ENCODE measurements at regions not wholly inside any gene's neighbourhood (a gene's known extent, or its start where the extent isn't known, plus 50 kb on each side); places are given as distances from the start of the nearest gene placed in this dataset.

DNA sequence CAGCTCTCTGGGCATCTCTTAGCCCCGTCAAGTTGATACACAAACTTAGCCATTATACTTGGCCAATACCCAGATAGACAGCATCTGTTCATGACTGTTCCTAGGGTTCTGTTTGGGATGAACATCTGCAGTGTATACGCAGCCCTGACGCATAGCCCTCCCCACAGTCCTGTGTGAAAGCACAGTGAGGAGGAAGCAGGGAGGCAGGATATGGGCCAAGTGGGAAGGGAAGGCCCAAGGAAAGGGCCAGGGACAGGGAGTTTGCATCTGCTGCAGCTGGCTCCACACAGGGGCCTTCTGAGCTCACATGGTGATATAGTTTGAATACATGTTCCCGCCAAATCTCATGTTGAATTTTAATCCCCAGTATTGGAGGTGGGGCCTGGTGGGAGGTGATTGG lies 80.2 kb downstream of the CMPK2 start:
- no peak for DNase-seq (ENCODE audit: low read depth)
- no peak overlapping the region for H3K4me3 ChIP-seq (ENCODE audit: low read depth, low read length)
- TF ChIP-seq, protein P1, sequence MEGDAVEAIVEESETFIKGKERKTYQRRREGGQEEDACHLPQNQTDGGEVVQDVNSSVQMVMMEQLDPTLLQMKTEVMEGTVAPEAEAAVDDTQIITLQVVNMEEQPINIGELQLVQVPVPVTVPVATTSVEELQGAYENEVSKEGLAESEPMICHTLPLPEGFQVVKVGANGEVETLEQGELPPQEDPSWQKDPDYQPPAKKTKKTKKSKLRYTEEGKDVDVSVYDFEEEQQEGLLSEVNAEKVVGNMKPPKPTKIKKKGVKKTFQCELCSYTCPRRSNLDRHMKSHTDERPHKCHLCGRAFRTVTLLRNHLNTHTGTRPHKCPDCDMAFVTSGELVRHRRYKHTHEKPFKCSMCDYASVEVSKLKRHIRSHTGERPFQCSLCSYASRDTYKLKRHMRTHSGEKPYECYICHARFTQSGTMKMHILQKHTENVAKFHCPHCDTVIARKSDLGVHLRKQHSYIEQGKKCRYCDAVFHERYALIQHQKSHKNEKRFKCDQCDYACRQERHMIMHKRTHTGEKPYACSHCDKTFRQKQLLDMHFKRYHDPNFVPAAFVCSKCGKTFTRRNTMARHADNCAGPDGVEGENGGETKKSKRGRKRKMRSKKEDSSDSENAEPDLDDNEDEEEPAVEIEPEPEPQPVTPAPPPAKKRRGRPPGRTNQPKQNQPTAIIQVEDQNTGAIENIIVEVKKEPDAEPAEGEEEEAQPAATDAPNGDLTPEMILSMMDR (conservative IDR thresholded peaks at IDR 0.05; ENCODE audit: low read depth, low read length): no peak

DNA sequence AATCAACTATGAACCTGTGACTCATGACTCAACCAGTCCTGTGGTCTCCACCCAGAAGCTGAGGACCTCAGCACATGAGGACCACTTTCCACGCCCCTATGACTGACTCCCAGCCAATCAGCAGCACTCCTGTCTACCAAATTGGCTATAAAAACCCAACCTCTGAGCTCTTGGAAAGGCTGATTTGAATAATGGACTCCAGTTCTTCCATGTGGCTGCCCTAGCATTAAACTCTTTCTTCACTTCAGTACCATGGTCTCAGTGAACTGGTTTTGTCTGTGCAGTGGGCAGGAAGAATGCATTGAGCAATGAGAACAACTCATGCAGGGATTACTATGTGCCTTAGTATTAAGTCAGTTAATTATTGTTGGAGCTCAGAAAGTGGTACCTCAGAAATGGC lies 78.3 kb downstream of the CMPK2 start:
- TF ChIP-seq, protein P1 (conservative IDR thresholded peaks at IDR 0.05; ENCODE audit: low read depth, low read length): no peak
- H3K4me3 ChIP-seq (ENCODE audit: low read depth, low read length): no peak overlapping the region
- no peak for DNase-seq (ENCODE audit: low read depth)

DNA sequence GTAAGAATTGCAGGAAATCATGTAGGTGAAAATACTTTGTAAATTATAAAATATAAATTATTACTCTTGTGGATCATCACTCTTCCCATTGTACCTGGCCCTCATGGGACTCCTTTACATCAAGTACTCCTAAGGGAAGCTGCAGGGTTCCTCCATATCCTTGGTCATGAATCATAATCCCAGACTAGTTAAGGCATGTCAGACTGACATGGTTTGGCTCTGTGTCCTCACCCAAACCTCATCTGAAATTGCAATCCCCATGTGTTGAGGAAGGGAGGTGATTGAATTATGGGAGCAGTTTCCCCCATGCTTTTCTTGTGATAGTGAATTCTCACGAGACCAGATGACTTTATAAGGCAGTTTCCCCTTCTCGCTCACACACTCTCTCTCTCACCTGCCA lies 77.1 kb downstream of the CMPK2 start:
- no peak for DNase-seq (ENCODE audit: low read depth)
- no peak overlapping the region for H3K4me3 ChIP-seq (ENCODE audit: low read depth, low read length)
- TF ChIP-seq, protein P1 (conservative IDR thresholded peaks at IDR 0.05; ENCODE audit: low read depth, low read length): no peak

DNA sequence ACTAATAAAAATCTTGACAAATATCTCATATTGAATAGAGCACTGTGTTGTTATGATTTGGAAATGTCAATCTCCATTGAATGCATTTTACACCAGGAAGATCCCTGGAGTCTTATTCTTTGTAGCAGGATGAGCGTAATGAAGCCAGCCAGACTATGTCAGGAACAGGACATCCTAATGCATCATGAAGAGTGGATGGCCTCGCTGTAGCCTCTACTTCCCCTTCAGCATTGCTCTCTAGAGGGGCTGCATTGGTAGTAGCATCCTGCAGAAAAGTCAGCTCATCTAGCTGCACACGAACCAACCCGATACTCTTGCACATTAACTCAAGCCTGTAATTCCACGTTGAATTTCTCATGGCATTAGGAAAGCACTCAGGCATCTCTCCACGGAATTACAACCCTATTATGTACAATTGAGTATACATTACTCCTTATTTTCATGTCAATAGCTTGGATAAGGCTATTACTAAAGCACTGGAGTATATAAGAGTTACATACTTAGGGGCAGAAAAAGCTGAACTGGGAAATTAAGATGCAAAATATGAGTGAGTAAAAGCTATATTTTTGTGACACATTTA lies 76.1 kb downstream of the CMPK2 start:
- DNase-seq (ENCODE audit: low read depth): no peak
- no peak overlapping the region for H3K4me3 ChIP-seq (ENCODE audit: low read depth, low read length)
- TF ChIP-seq, protein P1 (conservative IDR thresholded peaks at IDR 0.05; ENCODE audit: low read depth, low read length): no peak

DNA sequence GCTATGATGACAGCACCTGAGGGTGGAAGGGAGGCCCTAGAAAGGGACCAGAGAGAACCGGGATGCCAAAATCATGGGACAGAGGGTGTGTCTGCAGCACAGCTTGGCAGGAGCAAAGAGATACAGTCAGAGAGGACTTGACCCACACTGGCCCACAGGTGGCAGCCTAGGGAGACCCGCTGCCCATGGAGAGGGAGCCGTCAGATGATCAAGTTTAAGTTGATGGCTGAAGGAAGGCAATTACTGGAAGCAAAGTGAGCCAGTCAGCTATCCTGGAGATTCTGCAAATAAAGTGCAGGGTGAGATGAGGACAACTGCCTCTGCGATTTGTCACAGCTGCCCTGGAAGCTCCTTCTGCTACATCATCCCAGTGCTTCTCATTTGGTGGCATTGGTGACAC lies 74.0 kb downstream of the CMPK2 start:
- no peak overlapping the region for H3K4me3 ChIP-seq (ENCODE audit: low read depth, low read length)
- TF ChIP-seq, protein P1 (conservative IDR thresholded peaks at IDR 0.05; ENCODE audit: low read depth, low read length): peak; percentile 13
- no peak for DNase-seq (ENCODE audit: low read depth)

DNA sequence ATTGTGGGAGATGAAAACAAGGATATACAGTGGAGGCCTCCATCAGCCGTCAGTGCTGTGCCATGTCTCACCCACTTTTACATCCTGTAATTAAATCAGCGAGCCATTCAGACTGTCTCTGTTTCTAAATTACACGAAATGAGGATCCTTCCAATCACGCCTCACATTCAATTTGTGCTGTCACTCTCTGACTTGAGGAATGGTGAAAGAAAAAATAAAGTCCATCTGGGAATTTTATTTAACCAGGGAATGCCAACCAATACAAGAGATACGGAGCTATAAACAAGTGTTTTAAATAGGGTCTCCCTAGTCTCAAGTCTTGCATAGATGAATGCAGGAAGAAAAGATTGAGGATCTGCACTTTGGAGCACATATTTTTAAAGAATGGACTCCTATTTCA lies 72.8 kb downstream of the CMPK2 start:
- DNase-seq (ENCODE audit: low read depth): no peak
- H3K4me3 ChIP-seq (ENCODE audit: low read depth, low read length): no peak overlapping the region
- TF ChIP-seq, protein P1 (conservative IDR thresholded peaks at IDR 0.05; ENCODE audit: low read depth, low read length): no peak

DNA sequence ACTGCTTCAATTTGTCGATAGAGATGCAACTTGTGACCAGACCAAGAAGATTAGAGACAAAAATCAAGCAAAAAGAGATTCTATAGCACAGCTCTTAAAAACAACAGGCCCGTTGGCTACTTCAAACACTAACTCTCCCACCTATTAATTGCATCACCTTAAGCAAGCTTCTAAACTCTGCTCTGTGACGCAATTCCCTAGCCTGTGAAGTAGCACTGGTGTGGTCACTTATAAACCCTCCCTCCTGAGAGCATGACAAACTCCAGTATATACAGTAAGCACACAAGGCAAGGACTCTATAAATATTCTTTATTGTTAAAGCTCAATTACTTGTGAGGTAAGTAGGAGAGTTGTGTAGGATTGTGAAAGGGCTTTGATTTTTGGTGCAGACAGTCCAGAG lies 72.3 kb downstream of the CMPK2 start:
- no peak overlapping the region for H3K4me3 ChIP-seq (ENCODE audit: low read depth, low read length)
- peak; percentile 60 for DNase-seq (ENCODE audit: low read depth)
- TF ChIP-seq, protein P1 (conservative IDR thresholded peaks at IDR 0.05; ENCODE audit: low read depth, low read length): no peak

Data from choroid plexus epithelial cell (primary cell).